PC-9 (cell line): ENCODE measurements at regions not wholly inside any gene's neighbourhood (a gene's known extent, or its start where the extent isn't known, plus 50 kb on each side); places are given as distances from the start of the nearest gene placed in this dataset.

ENCODE experiments used
- EZH2 ChIP-seq: fragments of 200-600 bp; sonication (generic); IDR thresholded peaks from 2 replicates; pipeline ENCODE4 v1.8.0; 2017; ENCODE audit warnings: antibody characterized with exemption, low read depth
- TF ChIP-seq, protein P1 (sequence below): fragments of 200-600 bp; sonication (generic); conservative IDR thresholded peaks from 2 replicates; pipeline ENCODE4 v1.6.1; 2017; ENCODE audit warnings: mixed run types, antibody characterized with exemption, mild to moderate bottlenecking, moderate library complexity

DNA sequence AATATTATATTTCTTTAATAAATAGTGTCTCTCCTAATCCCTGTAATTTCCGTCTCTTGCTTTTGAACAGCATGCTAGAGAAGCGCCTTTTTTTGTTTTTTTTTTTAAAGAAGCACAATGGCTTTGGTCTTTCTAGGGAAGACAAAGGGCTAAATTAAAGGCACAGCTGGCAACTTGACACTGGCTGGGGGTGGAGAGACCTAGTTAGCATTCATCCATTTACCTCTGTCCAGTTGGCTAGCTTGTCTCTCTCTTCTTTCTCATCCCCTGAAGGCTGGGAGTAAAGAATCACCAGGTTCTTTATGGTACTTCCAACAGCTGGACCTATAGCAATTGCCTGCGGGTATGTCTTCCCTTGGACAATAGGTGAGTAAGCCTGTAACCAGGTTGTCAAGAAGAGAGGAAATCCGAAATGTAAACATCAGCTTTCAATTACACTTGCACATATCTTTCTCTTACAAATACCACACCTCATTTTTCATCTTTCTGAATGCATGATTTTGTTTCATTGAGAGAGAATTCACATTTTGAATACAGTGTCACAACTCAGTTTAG, 178.4 kb upstream of the GPR101 start:
- no peak for TF ChIP-seq EZH2
- TF ChIP-seq, protein P1, sequence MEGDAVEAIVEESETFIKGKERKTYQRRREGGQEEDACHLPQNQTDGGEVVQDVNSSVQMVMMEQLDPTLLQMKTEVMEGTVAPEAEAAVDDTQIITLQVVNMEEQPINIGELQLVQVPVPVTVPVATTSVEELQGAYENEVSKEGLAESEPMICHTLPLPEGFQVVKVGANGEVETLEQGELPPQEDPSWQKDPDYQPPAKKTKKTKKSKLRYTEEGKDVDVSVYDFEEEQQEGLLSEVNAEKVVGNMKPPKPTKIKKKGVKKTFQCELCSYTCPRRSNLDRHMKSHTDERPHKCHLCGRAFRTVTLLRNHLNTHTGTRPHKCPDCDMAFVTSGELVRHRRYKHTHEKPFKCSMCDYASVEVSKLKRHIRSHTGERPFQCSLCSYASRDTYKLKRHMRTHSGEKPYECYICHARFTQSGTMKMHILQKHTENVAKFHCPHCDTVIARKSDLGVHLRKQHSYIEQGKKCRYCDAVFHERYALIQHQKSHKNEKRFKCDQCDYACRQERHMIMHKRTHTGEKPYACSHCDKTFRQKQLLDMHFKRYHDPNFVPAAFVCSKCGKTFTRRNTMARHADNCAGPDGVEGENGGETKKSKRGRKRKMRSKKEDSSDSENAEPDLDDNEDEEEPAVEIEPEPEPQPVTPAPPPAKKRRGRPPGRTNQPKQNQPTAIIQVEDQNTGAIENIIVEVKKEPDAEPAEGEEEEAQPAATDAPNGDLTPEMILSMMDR, result no peak
